ENCODE measurements at regions not wholly inside any gene's neighbourhood (a gene's known extent, or its start where the extent isn't known, plus 50 kb on each side); places are given as distances from the start of the nearest gene placed in this dataset.

GRCh38 chr6:144466716-144467115, 181.6 kb downstream of the UTRN start:
- TF ChIP-seq CTCF (IDR thresholded peaks at IDR 0.05) (no peak), ZFX (IDR thresholded peaks at IDR 0.05; ENCODE audit: borderline replicate concordance) (no peak)

Measured in 22Rv1 (cell line).